GM21737 (cell line): ENCODE measurements at regions not wholly inside any gene's neighbourhood (a gene's known extent, or its start where the extent isn't known, plus 50 kb on each side); places are given as distances from the start of the nearest gene placed in this dataset.

Source experiments
- ATAC-seq: cut with Tn5 transposase; IDR thresholded peaks from one replicate; pipeline ENCODE4 v1.9.1; 2021; ENCODE audit warnings: mild to moderate bottlenecking, moderate library complexity; ENCODE audit not compliant: unreplicated experiment

- ATAC-seq: no peak
These were observed 1067.9 kb downstream of the TTLL7 start for GRCh38 chr1:82931006-82931405.

GRCh38 chr1:82927753-82928152 is 1071.2 kb downstream of the TTLL7 start:
- ATAC-seq: no peak

GRCh38 chr1:82924666-82925065 is 1074.3 kb downstream of the TTLL7 start:
- ATAC-seq: no peak

GRCh38 chr1:82923931-82924330 is 1075.0 kb downstream of the TTLL7 start:
- ATAC-seq: no peak

GRCh38 chr1:82921759-82922158 is 1077.2 kb downstream of the TTLL7 start:
- no peak for ATAC-seq

GRCh38 chr1:82920418-82921248 is 1078.3 kb downstream of the TTLL7 start:
- no peak for ATAC-seq

- no peak for ATAC-seq
These were observed 1079.1 kb downstream of the TTLL7 start for GRCh38 chr1:82919837-82920236.

GRCh38 chr1:82907313-82907712 is 1091.6 kb downstream of the TTLL7 start:
- ATAC-seq: no peak

GRCh38 chr1:82903626-82904025 is 1095.3 kb downstream of the TTLL7 start:
- no peak for ATAC-seq

- no peak for ATAC-seq
These were observed 1097.4 kb downstream of the TTLL7 start for GRCh38 chr1:82901561-82901960.

- ATAC-seq: no peak
These were observed 1097.8 kb downstream of the TTLL7 start for GRCh38 chr1:82901118-82901517.

- no peak for ATAC-seq
These were observed 1098.3 kb downstream of the ADGRL2 start for GRCh38 chr1:82899017-82899416.

- no peak for ATAC-seq
These were observed 1096.8 kb downstream of the ADGRL2 start for GRCh38 chr1:82897549-82897948.

- no peak for ATAC-seq
These were observed 1095.3 kb downstream of the ADGRL2 start for GRCh38 chr1:82896036-82896435.

GRCh38 chr1:82894635-82895034 is 1093.9 kb downstream of the ADGRL2 start:
- no peak for ATAC-seq

- no peak for ATAC-seq
These were observed 1093.2 kb downstream of the ADGRL2 start for GRCh38 chr1:82893712-82894470.

GRCh38 chr1:82880506-82880905 is 1079.8 kb downstream of the ADGRL2 start:
- ATAC-seq: no peak

- no peak for ATAC-seq
These were observed 1079.1 kb downstream of the ADGRL2 start for GRCh38 chr1:82879701-82880305.

- no peak for ATAC-seq
These were observed 1074.4 kb downstream of the ADGRL2 start for GRCh38 chr1:82875170-82875569.

GRCh38 chr1:82874041-82874440 is 1073.3 kb downstream of the ADGRL2 start:
- ATAC-seq: no peak

- no peak for ATAC-seq
These were observed 1069.6 kb downstream of the ADGRL2 start for GRCh38 chr1:82870332-82870731.

- ATAC-seq: no peak
These were observed 1067.0 kb downstream of the ADGRL2 start for GRCh38 chr1:82867781-82868180.
